H9 (cell line): ENCODE measurements at regions not wholly inside any gene's neighbourhood (a gene's known extent, or its start where the extent isn't known, plus 50 kb on each side); places are given as distances from the start of the nearest gene placed in this dataset.

ENCODE experiments used
- DNase-seq: peaks from one replicate; pipeline ENCODE4 v3.0.0-alpha.2; 2017
- H2AFZ ChIP-seq: one replicate; pipeline ENCODE4 v1.6.1; 2013; ENCODE audit warnings: mild to moderate bottlenecking, low read length, control low read depth, moderate library complexity
- H2AK5ac ChIP-seq: 2 replicates; pipeline ENCODE4 v1.6.1; 2013; ENCODE audit warnings: low read length, control low read depth, mixed read lengths; ENCODE audit not compliant: insufficient read length
- H2BK120ac ChIP-seq: one replicate; pipeline ENCODE4 v1.6.1; 2013; ENCODE audit warnings: low read depth, mild to moderate bottlenecking, low read length, control low read depth, inconsistent platforms; ENCODE audit not compliant: poor library complexity, severe bottlenecking
- H2BK12ac ChIP-seq: 2 replicates; pipeline ENCODE4 v1.6.1; 2013; ENCODE audit warnings: low read length, control low read depth, mixed read lengths, low read depth; ENCODE audit not compliant: insufficient read length
- H2BK15ac ChIP-seq: 2 replicates; pipeline ENCODE4 v1.6.1; 2013; ENCODE audit warnings: low read depth, low read length, control low read depth
- H2BK20ac ChIP-seq: one replicate; pipeline ENCODE4 v1.6.1; 2013; ENCODE audit warnings: low read depth, mild to moderate bottlenecking, low read length, control low read depth, inconsistent platforms; ENCODE audit not compliant: poor library complexity, severe bottlenecking
- H2BK5ac ChIP-seq: 2 replicates; pipeline ENCODE4 v1.6.1; 2013; ENCODE audit warnings: low read length, control low read depth, mixed read lengths; ENCODE audit not compliant: insufficient read length
- H3K14ac ChIP-seq: 2 replicates; pipeline ENCODE4 v1.6.1; 2013; ENCODE audit warnings: low read length, control low read depth; ENCODE audit not compliant: insufficient read depth
- H3K18ac ChIP-seq: 2 replicates; pipeline ENCODE4 v1.6.1; 2013; ENCODE audit warnings: low read depth, mild to moderate bottlenecking, mixed read lengths, low read length, control low read depth; ENCODE audit not compliant: insufficient read length
- H3K23ac ChIP-seq: 2 replicates; pipeline ENCODE4 v1.6.1; 2013; ENCODE audit warnings: low read length, control low read depth, mixed read lengths, low read depth; ENCODE audit not compliant: insufficient read length
- H3K23me2 ChIP-seq: 2 replicates; pipeline ENCODE4 v1.6.1; 2013; ENCODE audit warnings: low read depth, mild to moderate bottlenecking, mixed read lengths, low read length, control low read depth; ENCODE audit not compliant: insufficient read length, poor library complexity, severe bottlenecking
- H3K27ac ChIP-seq: 2 replicates; pipeline ENCODE4 v1.5.1; 2013; ENCODE audit warnings: low read length, control low read depth, mixed read lengths, low read depth; ENCODE audit not compliant: insufficient read length
- H3K27me3 ChIP-seq: 2 replicates; pipeline ENCODE4 v1.6.1; 2013; ENCODE audit warnings: low read length, control low read depth, inconsistent platforms; ENCODE audit not compliant: insufficient read depth
- H3K4ac ChIP-seq: 2 replicates; pipeline ENCODE4 v1.6.1; 2013; ENCODE audit warnings: low read depth, mild to moderate bottlenecking, control low read depth, inconsistent platforms, low read length, moderate library complexity
- H3K4me1 ChIP-seq: 2 replicates; pipeline ENCODE4 v1.6.1; 2013; ENCODE audit warnings: low read length, control low read depth, inconsistent platforms; ENCODE audit not compliant: insufficient read depth
- H3K4me2 ChIP-seq: 2 replicates; pipeline ENCODE4 v1.6.1; 2013; ENCODE audit warnings: low read length, control low read depth, mixed read lengths; ENCODE audit not compliant: insufficient read length, insufficient read depth
- H3K56ac ChIP-seq: 2 replicates; pipeline ENCODE4 v1.6.1; 2013; ENCODE audit warnings: low read depth, mild to moderate bottlenecking, mixed read lengths, low read length, control low read depth; ENCODE audit not compliant: insufficient read length
- H3K79me1 ChIP-seq: 2 replicates; pipeline ENCODE4 v1.6.1; 2013; ENCODE audit warnings: low read depth, mild to moderate bottlenecking, moderate library complexity, low read length, control low read depth, inconsistent platforms; ENCODE audit not compliant: insufficient read depth, poor library complexity, severe bottlenecking
- H3K79me2 ChIP-seq: 2 replicates; pipeline ENCODE4 v1.6.1; 2013; ENCODE audit warnings: low read length, control low read depth, inconsistent platforms; ENCODE audit not compliant: insufficient read depth
- H3K9ac ChIP-seq: 2 replicates; pipeline ENCODE4 v1.6.1; 2013; ENCODE audit warnings: low read length, control low read depth, mixed read lengths; ENCODE audit not compliant: insufficient read length; ENCODE audit errors: extremely low read depth
- H3K9me3 ChIP-seq: one replicate; pipeline ENCODE4 v1.6.1; 2013; ENCODE audit warnings: low read depth, low read length, inconsistent platforms; ENCODE audit not compliant: control insufficient read depth
- H3T11ph ChIP-seq: one replicate; pipeline ENCODE4 v1.6.1; 2013; ENCODE audit warnings: mild to moderate bottlenecking, low read length, control low read depth, inconsistent platforms
- H4K20me1 ChIP-seq: one replicate; pipeline ENCODE4 v1.6.1; 2013; ENCODE audit not compliant: control insufficient read depth, insufficient read length, insufficient read depth
- H4K5ac ChIP-seq: 2 replicates; pipeline ENCODE4 v1.6.1; 2013; ENCODE audit warnings: low read depth, mild to moderate bottlenecking, mixed read lengths, low read length, control low read depth; ENCODE audit not compliant: insufficient read length
- H4K8ac ChIP-seq: replicated peaks from 2 replicates; pipeline ENCODE4 v1.6.1; 2013; ENCODE audit warnings: low read length, control low read depth, mixed read lengths, low read depth; ENCODE audit not compliant: insufficient read length
- H4K91ac ChIP-seq: 2 replicates; pipeline ENCODE4 v1.6.1; 2013; ENCODE audit warnings: low read depth, mild to moderate bottlenecking, moderate library complexity, mixed read lengths, low read length, control low read depth; ENCODE audit not compliant: insufficient read length
- H3K27ac Mint-ChIP-seq, 3 experiments: 2 replicates in 2 of 3; 3 replicates in 1 of 3; pipeline ENCODE4 v1.8.0; 2020 to 2021; ENCODE audit warnings: mixed read lengths in 3 of 3, mild to moderate bottlenecking in 1 of 3, moderate library complexity in 1 of 3
- H3K27me3 Mint-ChIP-seq: 2 replicates; pipeline ENCODE4 v1.8.0; 2021; ENCODE audit warnings: low read depth, mild to moderate bottlenecking, moderate library complexity, mixed read lengths
- H3K36me3 Mint-ChIP-seq, 3 experiments: 2 replicates in 2 of 3; 3 replicates in 1 of 3; pipeline ENCODE4 v1.8.0; 2020 to 2021; ENCODE audit warnings: low read depth in 3 of 3, mixed read lengths in 3 of 3; ENCODE audit not compliant: insufficient read depth in 1 of 3
- H3K4me1 Mint-ChIP-seq, 2 experiments: 2 replicates each; pipeline ENCODE4 v1.8.0; 2020; ENCODE audit warnings: mixed read lengths in 2 of 2
- H3K4me3 Mint-ChIP-seq, 2 experiments: 2 replicates in 1 of 2; 3 replicates in 1 of 2; pipeline ENCODE4 v1.8.0; 2020 to 2021; ENCODE audit warnings: mild to moderate bottlenecking in 2 of 2, mixed read lengths in 2 of 2, moderate library complexity in 1 of 2
- H3K9me3 Mint-ChIP-seq, 2 experiments: 2 replicates in 1 of 2; 3 replicates in 1 of 2; pipeline ENCODE4 v1.8.0; 2020; ENCODE audit warnings: mild to moderate bottlenecking in 2 of 2, mixed read lengths in 2 of 2, moderate library complexity in 1 of 2
- CTCF ChIP-seq: fragments of 200-600 bp; sonication (generic); conservative IDR thresholded peaks from 3 replicates; pipeline ENCODE4 v1.8.0; 2021; ENCODE audit warnings: antibody characterized with exemption, mild to moderate bottlenecking
- WGBS: extraction: QIAGEN DNeasy Blood & Tissue Kit; methylation state at CpG from one replicate; pipeline ENCODE4 v1.1.7; 2013; ENCODE audit warnings: missing lambda C conversion rate, low lambda C conversion rate, mixed read lengths; ENCODE audit not compliant: insufficient read length; ENCODE audit errors: extremely low coverage; 5-methylcytosine and 5-hydroxymethylcytosine counted together

DNA sequence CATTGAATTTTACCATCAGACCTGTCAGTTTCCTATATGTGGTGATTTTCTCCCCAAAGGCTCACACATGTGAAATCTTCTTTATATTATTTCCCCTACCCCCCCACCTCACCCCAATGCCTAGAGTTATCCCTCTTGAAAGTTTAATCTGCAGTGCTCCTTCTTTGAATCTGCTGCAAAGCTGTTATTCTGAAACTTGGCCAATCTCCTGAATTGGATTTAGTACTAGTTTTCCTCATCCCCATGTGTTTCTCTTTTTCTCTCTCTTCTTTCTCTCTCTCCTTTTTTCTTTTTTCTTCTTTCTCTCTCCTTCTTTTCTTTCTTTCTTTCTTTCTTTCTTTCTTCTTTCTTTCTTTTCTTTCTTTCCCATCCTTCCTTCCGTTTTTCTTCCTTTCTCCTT, 886.2 kb downstream of the TYW1 start:
- Mint-ChIP-seq H3K4me1 (peaks cover 3 to 4% of the 10 kb centered on the region in 2 experiments; a peak in 3 of 4 replicates), H3K9me3 (peaks cover 27% of the 10 kb centered on the region in 2 experiments), H3K27me3 (peaks cover 7% of the 10 kb centered on the region), H3K36me3 (peaks cover 11 to 17% (median 16%) of the 10 kb centered on the region in 3 experiments), H3K27ac (no peak overlapping the region), H3K4me3 (no peak overlapping the region)
- Histone ChIP-seq H3K4ac (no peak overlapping the region), H3K27ac (no peak overlapping the region), H4K91ac (no peak overlapping the region), H3K18ac (no peak overlapping the region), H3K56ac (no peak overlapping the region), H3K9me3 (no peaks in the 10 kb centered on the region), H4K5ac (no peak overlapping the region), H2BK12ac (no peak overlapping the region), H4K20me1 (no peaks in the 10 kb centered on the region), H3K23me2 (no peaks in the 10 kb centered on the region), H2BK5ac (no peak overlapping the region), H2BK15ac (no peak overlapping the region), H3T11ph (no peak overlapping the region), H2AFZ (no peak overlapping the region), H2BK120ac (no peak overlapping the region), H4K8ac (no peak overlapping the region), H3K27me3 (no peaks in the 10 kb centered on the region), H3K79me1 (no peaks in the 10 kb centered on the region), H3K14ac (no peak overlapping the region), H3K4me2 (no peak overlapping the region), H3K79me2 (no peaks in the 10 kb centered on the region), H2AK5ac (no peak overlapping the region), H3K23ac (no peak overlapping the region), H2BK20ac (no peak overlapping the region), H3K9ac (no peak overlapping the region), H3K4me1 (no peaks in the 10 kb centered on the region)
- no peak for DNase-seq
- no peak for TF ChIP-seq CTCF
- WGBS, result no CpG with 5 or more reads among the region's 1 CpG
